ENCODE measurements at regions not wholly inside any gene's neighbourhood (a gene's known extent, or its start where the extent isn't known, plus 50 kb on each side); places are given as distances from the start of the nearest gene placed in this dataset.

DNA sequence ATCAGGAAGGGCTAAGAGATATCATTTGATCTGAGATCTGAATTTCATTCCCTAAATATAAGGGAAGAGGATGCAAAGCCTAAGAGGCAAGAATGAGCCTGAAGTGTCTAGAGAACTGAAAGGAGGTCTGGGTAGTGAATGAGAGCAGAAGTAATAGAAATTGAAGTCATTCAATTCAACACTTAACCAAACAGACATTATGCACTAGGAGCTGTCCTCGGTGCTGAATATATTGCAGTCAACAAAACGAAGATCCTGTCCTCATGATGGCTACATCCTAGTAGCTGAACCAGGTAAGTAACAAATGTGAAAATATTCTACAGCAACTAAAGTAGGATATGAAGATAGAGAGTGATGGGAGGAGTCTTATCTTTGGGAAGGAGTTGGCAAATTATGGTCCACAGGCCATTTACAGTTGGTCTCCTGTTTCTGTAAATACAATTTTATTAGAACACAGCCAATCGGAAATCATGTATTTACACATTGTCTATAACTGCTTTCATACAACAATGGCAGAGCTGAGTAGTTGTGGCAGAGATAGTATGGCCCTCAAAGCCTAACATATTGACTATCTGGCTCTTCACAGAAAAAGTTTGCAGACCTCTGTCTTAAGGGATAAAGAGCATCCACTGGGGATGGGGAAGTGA is 192.9 kb upstream of the CADPS start:
- Histone ChIP-seq H3K27ac (replicated peaks) (no peak overlapping the region), H3K4me3 (replicated peaks; ENCODE audit: insufficient read depth, low read length) (no peak overlapping the region), H3K27me3 (ENCODE audit: insufficient read depth, poor library complexity, severe bottlenecking) (no peaks in the 10 kb centered on the region)
- peak in 1 of 2 experiments; percentile 9 for DNase-seq (ENCODE audit: low read depth in 1 of 2, low spot score in 1 of 2)
- no peak for TF ChIP-seq GABPA (IDR thresholded peaks at IDR 0.05; ENCODE audit: low read depth)
- TF ChIP-seq, protein P1, sequence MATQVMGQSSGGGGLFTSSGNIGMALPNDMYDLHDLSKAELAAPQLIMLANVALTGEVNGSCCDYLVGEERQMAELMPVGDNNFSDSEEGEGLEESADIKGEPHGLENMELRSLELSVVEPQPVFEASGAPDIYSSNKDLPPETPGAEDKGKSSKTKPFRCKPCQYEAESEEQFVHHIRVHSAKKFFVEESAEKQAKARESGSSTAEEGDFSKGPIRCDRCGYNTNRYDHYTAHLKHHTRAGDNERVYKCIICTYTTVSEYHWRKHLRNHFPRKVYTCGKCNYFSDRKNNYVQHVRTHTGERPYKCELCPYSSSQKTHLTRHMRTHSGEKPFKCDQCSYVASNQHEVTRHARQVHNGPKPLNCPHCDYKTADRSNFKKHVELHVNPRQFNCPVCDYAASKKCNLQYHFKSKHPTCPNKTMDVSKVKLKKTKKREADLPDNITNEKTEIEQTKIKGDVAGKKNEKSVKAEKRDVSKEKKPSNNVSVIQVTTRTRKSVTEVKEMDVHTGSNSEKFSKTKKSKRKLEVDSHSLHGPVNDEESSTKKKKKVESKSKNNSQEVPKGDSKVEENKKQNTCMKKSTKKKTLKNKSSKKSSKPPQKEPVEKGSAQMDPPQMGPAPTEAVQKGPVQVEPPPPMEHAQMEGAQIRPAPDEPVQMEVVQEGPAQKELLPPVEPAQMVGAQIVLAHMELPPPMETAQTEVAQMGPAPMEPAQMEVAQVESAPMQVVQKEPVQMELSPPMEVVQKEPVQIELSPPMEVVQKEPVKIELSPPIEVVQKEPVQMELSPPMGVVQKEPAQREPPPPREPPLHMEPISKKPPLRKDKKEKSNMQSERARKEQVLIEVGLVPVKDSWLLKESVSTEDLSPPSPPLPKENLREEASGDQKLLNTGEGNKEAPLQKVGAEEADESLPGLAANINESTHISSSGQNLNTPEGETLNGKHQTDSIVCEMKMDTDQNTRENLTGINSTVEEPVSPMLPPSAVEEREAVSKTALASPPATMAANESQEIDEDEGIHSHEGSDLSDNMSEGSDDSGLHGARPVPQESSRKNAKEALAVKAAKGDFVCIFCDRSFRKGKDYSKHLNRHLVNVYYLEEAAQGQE (IDR thresholded peaks at IDR 0.05; ENCODE audit: insufficient replicate concordance, low read depth) = peak; percentile 97
- TF ChIP-seq POLR2AphosphoS5 (IDR thresholded peaks at IDR 0.05; ENCODE audit: low read depth) = no peak

DNA sequence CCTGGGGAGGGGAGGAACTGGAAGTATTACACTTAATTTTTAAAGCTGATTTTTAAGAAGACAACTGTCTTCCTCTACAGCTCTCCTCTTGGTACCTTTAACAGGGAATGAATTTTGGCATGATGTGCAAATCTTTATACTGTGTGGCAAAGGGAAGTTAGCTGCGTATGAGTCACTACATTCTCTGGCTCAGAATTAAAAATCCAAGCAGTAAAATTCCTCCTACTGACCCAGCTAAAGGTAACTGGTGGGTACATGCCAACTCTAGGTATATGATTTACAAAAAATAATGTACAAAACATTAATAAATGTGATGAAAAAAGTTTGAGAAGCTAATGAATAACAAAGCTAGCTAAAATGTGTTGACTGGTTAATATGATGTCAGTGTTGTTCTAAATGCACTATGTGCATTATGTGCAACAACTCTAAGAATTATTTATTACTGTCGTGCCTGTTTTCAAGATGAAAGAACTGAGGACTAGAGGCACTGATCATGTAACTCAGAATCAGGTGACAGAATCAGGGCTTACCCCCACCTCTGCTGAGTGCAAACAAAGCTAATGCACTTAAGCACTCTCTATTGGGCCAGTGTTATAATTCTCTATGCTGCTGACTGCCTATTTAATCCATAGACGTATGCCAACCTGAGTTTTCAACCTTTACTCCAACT is 194.7 kb upstream of the CADPS start:
- Histone ChIP-seq H3K27ac (replicated peaks) (no peak overlapping the region), H3K27me3 (ENCODE audit: insufficient read depth, poor library complexity, severe bottlenecking) (no peaks in the 10 kb centered on the region), H3K4me3 (replicated peaks; ENCODE audit: insufficient read depth, low read length) (no peak overlapping the region)
- TF ChIP-seq, protein P1 (IDR thresholded peaks at IDR 0.05; ENCODE audit: insufficient replicate concordance, low read depth) = no peak
- TF ChIP-seq, protein P2, sequence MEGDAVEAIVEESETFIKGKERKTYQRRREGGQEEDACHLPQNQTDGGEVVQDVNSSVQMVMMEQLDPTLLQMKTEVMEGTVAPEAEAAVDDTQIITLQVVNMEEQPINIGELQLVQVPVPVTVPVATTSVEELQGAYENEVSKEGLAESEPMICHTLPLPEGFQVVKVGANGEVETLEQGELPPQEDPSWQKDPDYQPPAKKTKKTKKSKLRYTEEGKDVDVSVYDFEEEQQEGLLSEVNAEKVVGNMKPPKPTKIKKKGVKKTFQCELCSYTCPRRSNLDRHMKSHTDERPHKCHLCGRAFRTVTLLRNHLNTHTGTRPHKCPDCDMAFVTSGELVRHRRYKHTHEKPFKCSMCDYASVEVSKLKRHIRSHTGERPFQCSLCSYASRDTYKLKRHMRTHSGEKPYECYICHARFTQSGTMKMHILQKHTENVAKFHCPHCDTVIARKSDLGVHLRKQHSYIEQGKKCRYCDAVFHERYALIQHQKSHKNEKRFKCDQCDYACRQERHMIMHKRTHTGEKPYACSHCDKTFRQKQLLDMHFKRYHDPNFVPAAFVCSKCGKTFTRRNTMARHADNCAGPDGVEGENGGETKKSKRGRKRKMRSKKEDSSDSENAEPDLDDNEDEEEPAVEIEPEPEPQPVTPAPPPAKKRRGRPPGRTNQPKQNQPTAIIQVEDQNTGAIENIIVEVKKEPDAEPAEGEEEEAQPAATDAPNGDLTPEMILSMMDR (IDR thresholded peaks at IDR 0.05; ENCODE audit: insufficient read depth, low read length) = no peak
- TF ChIP-seq SPI1 (IDR thresholded peaks at IDR 0.05; ENCODE audit: borderline replicate concordance, low read depth) (no peak), POLR2AphosphoS5 (IDR thresholded peaks at IDR 0.05; ENCODE audit: low read depth) (no peak), GABPA (IDR thresholded peaks at IDR 0.05; ENCODE audit: low read depth) (no peak)
- DNase-seq (ENCODE audit: low read depth in 1 of 2, low spot score in 1 of 2) = no peak

DNA sequence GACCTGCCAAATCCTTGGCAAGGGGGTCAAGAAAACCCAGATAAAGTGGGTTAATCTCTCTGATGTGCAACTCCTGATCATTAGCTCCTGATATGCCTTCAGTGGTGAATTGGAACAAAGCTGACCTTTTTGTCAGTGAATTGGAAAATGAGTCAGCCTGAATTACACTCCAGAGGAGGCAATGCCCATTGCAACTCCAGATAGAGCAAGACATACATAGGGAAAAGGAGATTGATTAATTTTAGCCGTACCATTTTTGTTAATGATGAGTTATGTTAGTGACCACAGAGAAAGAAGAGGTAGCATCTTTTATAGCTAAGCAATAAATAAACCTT is 195.2 kb upstream of the CADPS start:
- DNase-seq (ENCODE audit: low read depth in 1 of 2, low spot score in 1 of 2) = no peak
- Histone ChIP-seq H3K4me3 (replicated peaks; ENCODE audit: insufficient read depth, low read length) (no peak overlapping the region), H3K27me3 (ENCODE audit: insufficient read depth, poor library complexity, severe bottlenecking) (no peaks in the 10 kb centered on the region), H3K27ac (replicated peaks) (no peak overlapping the region)
- TF ChIP-seq SPI1 (IDR thresholded peaks at IDR 0.05; ENCODE audit: borderline replicate concordance, low read depth) (no peak), POLR2AphosphoS5 (IDR thresholded peaks at IDR 0.05; ENCODE audit: low read depth) (no peak), GABPA (IDR thresholded peaks at IDR 0.05; ENCODE audit: low read depth) (no peak)
- TF ChIP-seq, protein P2 (IDR thresholded peaks at IDR 0.05; ENCODE audit: insufficient read depth, low read length) = no peak
- TF ChIP-seq, protein P1 (IDR thresholded peaks at IDR 0.05; ENCODE audit: insufficient replicate concordance, low read depth) = no peak

Data from HL-60 (cell line).